ENCODE measurements at regions not wholly inside any gene's neighbourhood (a gene's known extent, or its start where the extent isn't known, plus 50 kb on each side); places are given as distances from the start of the nearest gene placed in this dataset.

DNA sequence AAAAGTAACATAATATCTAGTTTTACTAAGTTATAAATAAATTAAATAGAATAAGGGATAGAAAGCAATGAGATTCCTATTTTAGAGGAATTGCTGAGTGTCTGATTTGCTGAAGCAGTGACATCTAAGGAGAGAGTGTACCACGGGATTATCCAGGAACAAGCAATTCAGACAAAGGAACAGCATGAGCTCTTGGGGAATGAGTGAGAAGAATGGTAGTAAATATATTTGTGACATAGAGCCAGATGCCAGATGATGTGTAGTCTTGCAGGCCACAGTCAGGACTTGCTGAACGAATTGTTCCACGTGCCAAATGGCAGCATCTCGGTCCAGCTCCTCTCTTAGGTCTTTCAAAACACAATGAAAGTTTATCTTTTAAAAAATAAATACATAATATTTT is 339.2 kb downstream of the TENT5A start:
- no peak for TF ChIP-seq GATA2 (IDR thresholded peaks at IDR 0.05; ENCODE audit: low read depth, low read length)
- TF ChIP-seq GATA3 (IDR thresholded peaks at IDR 0.05; ENCODE audit: low read depth, low read length), result no peak
